ENCODE measurements at regions not wholly inside any gene's neighbourhood (a gene's known extent, or its start where the extent isn't known, plus 50 kb on each side); places are given as distances from the start of the nearest gene placed in this dataset.

DNA sequence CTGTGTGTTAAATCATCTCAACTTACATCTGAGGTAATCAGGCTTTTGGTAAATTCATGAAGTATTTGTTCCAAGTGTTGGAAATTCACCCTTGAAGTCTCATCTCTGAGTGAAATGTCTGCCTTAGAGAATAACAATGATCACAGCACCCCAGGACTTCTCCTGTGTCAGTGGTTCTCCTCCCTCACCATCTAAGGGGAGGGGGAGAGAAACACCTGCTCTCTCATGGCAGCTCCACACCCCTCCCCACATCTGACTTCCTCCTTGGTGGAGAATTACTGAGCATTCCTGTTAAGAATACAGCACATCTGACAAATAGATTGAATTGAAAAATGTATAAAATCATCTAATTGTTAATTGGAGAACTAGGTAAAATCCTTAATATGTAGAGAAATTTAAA, 532.1 kb downstream of the RNF144A start:
- no peak overlapping the region for H3K4me3 ChIP-seq (ENCODE audit: low read depth, low read length)
- TF ChIP-seq, protein P1, sequence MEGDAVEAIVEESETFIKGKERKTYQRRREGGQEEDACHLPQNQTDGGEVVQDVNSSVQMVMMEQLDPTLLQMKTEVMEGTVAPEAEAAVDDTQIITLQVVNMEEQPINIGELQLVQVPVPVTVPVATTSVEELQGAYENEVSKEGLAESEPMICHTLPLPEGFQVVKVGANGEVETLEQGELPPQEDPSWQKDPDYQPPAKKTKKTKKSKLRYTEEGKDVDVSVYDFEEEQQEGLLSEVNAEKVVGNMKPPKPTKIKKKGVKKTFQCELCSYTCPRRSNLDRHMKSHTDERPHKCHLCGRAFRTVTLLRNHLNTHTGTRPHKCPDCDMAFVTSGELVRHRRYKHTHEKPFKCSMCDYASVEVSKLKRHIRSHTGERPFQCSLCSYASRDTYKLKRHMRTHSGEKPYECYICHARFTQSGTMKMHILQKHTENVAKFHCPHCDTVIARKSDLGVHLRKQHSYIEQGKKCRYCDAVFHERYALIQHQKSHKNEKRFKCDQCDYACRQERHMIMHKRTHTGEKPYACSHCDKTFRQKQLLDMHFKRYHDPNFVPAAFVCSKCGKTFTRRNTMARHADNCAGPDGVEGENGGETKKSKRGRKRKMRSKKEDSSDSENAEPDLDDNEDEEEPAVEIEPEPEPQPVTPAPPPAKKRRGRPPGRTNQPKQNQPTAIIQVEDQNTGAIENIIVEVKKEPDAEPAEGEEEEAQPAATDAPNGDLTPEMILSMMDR (IDR thresholded peaks at IDR 0.05; ENCODE audit: control insufficient read depth, extremely low read depth, insufficient read depth), result no peak
- DNase-seq (ENCODE audit: low read depth), result no peak

DNA sequence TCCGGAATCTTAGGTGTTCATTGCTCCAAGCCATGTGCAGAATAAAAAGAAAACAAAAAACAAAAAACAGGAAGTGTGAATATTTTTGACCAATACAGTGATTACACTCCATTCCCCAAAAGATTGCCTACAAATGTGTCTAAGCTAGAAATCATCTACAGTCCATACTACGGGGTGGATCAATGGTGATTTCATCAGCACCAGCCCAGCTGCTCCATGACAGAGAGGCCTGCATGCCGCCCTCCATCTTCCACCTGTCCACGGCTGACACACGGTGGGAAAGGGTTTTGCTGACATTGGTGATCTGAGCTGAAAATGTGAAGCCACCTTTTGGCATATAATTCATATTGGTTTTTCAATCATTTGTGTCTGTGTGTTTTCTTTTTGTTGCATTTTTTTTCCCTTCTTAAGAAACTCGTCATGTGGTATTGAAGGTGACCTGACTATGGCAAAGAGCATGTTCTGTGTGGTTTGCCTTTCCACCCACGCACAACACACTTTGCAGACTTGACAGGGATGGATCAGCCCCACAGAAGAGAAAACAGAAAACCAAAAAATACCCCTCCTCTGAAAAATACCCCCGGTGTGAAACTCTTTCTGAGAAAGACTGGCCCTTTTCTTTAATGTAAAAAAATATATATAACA, 533.1 kb downstream of the RNF144A start:
- no peak overlapping the region for H3K4me3 ChIP-seq (ENCODE audit: low read depth, low read length)
- TF ChIP-seq, protein P1 (IDR thresholded peaks at IDR 0.05; ENCODE audit: control insufficient read depth, extremely low read depth, insufficient read depth), result no peak
- DNase-seq (ENCODE audit: low read depth), result no peak

DNA sequence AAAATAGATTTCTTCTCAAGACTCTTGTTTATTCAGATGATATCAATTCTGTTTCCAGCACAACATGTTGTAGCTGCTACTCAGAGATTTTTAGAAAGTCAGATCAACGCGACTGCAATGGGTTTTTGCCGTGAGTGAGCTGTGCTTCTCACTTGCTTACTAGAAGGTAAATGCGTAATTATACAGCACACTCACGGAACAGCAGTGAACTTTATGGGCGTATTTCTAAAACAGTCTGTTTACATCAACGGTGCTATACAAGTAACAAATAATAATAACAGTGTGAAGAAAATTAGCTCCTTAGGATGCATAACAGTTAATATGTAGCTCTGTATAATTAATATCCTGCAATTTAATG, 533.6 kb downstream of the RNF144A start:
- TF ChIP-seq, protein P1 (IDR thresholded peaks at IDR 0.05; ENCODE audit: control insufficient read depth, extremely low read depth, insufficient read depth), result no peak
- DNase-seq (ENCODE audit: low read depth), result no peak
- H3K4me3 ChIP-seq (ENCODE audit: low read depth, low read length), result no peak overlapping the region

DNA sequence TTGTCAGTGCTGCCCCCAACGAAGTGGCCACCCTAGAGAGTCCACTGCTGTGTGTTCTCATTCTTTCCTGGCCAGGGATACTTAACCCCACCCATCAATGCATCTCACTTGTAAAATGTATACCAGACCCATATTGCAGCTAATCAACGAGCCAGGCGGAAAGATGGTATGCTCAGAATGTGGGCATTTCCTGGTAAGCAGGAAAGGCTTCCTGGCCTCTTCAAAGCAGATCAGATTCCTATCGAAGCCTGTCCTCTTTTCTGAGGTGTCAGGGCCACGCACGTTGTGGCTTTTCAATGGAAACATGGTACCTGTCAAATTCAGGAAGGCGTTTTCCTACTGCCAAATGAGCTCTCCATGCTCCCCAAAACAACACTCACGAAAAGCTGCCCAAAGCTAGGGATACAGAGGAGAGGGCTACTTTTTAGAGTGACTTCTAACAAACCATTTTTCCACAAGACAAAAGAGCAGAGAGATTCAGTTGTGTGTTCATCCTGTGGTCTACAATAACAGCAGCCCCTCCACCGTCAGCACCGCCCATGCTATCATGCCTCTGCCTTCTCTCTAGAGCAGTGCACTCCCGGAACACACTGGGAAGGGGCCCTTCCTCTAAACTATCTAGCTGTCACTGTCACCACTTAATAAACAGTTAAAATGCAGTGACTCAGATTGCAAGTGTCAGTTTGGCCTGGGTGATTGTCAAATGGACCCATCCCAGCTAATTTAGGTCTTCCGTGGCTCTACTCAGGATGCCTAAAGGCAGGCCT, 535.1 kb downstream of the RNF144A start:
- DNase-seq (ENCODE audit: low read depth), result no peak
- TF ChIP-seq, protein P1 (IDR thresholded peaks at IDR 0.05; ENCODE audit: control insufficient read depth, extremely low read depth, insufficient read depth), result no peak
- H3K4me3 ChIP-seq (ENCODE audit: low read depth, low read length), result no peak overlapping the region

DNA sequence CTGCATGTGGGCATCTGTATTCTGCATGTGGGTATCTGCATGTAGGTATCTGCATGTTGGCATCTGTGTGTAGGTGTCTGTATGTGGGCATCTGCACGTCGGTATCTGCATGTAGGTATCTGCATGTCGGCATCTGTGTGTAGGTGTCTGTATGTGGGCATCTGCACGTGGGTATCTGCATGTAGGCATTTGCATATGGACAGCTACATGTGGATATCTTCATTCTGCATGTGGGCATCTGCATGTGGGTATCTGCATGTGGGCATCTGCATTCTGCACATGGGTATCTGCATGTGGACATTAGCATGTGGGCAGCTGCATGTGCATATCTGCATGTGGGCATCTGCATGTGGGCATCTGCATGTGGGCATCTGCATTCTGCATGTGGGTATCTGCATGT, 537.4 kb downstream of the RNF144A start:
- H3K4me3 ChIP-seq (ENCODE audit: low read depth, low read length), result no peak overlapping the region
- TF ChIP-seq, protein P1 (IDR thresholded peaks at IDR 0.05; ENCODE audit: control insufficient read depth, extremely low read depth, insufficient read depth), result no peak
- no peak for DNase-seq (ENCODE audit: low read depth)

DNA sequence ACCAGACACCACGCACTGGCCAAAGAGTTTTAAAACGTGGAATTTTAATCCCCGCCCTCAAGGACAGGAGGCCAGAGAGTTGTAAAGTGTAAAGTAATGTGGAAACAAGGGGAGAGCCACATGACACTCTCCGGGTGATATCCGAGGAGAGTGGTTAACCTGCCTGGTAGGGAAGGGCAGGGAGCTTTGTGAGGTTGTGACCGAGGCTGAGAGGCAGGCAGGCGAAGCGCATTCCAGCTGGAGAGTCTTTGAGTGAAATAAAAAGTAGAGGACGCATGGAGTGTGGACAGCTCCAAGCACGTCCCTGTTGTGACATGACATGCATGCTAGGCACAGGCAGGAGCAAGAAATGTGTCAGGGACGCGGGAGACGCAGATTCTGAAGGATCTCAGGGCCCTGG, 539.5 kb downstream of the RNF144A start:
- no peak overlapping the region for H3K4me3 ChIP-seq (ENCODE audit: low read depth, low read length)
- TF ChIP-seq, protein P1 (IDR thresholded peaks at IDR 0.05; ENCODE audit: control insufficient read depth, extremely low read depth, insufficient read depth), result no peak
- no peak for DNase-seq (ENCODE audit: low read depth)
